SK-N-SH (cell line): ENCODE measurements at regions not wholly inside any gene's neighbourhood (a gene's known extent, or its start where the extent isn't known, plus 50 kb on each side); places are given as distances from the start of the nearest gene placed in this dataset.

ENCODE experiments used
- CTCF ChIA-PET: fragments of 300-600, 350-600 bp; formaldehyde crosslinking; extraction: SDS; loops from one replicate; lab custom pipeline; 2021; lab: Yijun Ruan, JAX
- POLR2A ChIA-PET: fragments of 350-600 bp; sonication (Branson Sonifier 250); formaldehyde crosslinking; extraction: SDS; loops from one replicate; lab custom pipeline; 2020; ENCODE audit warnings: antibody characterized with exemption, inconsistent platforms; lab: Yijun Ruan, JAX
- DNase-seq: peaks from one replicate; pipeline ENCODE4 v3.0.0; 2012
- H2AFZ ChIP-seq: fragments of 200-600 bp; sonication (generic); 2 replicates; pipeline ENCODE4 v1.8.1; 2016; ENCODE audit warnings: antibody characterized with exemption, mild to moderate bottlenecking, low read depth
- H3F3A ChIP-seq: fragments of 200-600 bp; sonication (generic); replicated peaks from 2 replicates; pipeline ENCODE3; 2016; ENCODE audit warnings: antibody characterized with exemption, mild to moderate bottlenecking; ENCODE audit not compliant: insufficient read depth
- H3K27ac ChIP-seq, 2 experiments: fragments of 200-500 bp in 1 of 2; fragments of 200-600 bp in 1 of 2; sonication (Bioruptor generic) in 1 of 2; sonication (generic), shearing (Covaris generic) in 1 of 2; 2 replicates each; pipeline versions ENCODE4 v1.5.1 to v1.6.1; 2014 to 2016; ENCODE audit warnings: low read depth in 2 of 2, inconsistent platforms in 1 of 2, low read length in 1 of 2, mild to moderate bottlenecking in 1 of 2, mixed read lengths in 1 of 2
- H3K27me3 ChIP-seq: fragments of 200-600 bp; sonication (generic), shearing (Covaris generic); 2 replicates; pipeline ENCODE4 v1.6.1; 2016; ENCODE audit warnings: mixed run types; ENCODE audit not compliant: insufficient read depth
- H3K36me3 ChIP-seq, 2 experiments: fragments of 200-500 bp in 1 of 2; fragments of 200-600 bp in 1 of 2; sonication (Bioruptor generic) in 1 of 2; sonication (generic) in 1 of 2; replicated peaks in 1 of 2; 2 replicates each; pipeline versions ENCODE3 to v1.5.1; 2014 to 2016; ENCODE audit warnings: low read length in 1 of 2, mild to moderate bottlenecking in 1 of 2; ENCODE audit not compliant: insufficient read depth in 2 of 2, control insufficient read depth in 1 of 2
- H3K4me1 ChIP-seq, 2 experiments: fragments of 200-500 bp in 1 of 2; fragments of 200-600 bp in 1 of 2; sonication (Bioruptor generic) in 1 of 2; sonication (generic), shearing (Covaris generic) in 1 of 2; 2 replicates each; pipeline versions ENCODE4 v1.5.1 to v1.6.1; 2014 to 2016; ENCODE audit warnings: low read depth in 1 of 2, low read length in 1 of 2, mixed run types in 1 of 2; ENCODE audit not compliant: insufficient read depth in 2 of 2, control insufficient read depth in 1 of 2
- H3K4me2 ChIP-seq: fragments of 200-600 bp; sonication (generic), shearing (Covaris generic); 2 replicates; pipeline ENCODE4 v1.6.1; 2017; ENCODE audit warnings: mixed run types
- H3K4me3 ChIP-seq, 2 experiments: fragments of 200-500 bp in 1 of 2; fragments of 200-600 bp in 1 of 2; sonication (Bioruptor generic) in 1 of 2; sonication (generic), shearing (Covaris generic) in 1 of 2; 2 replicates each; pipeline versions ENCODE4 v1.5.1 to v1.8.1; 2014 to 2016; ENCODE audit warnings: low read depth in 2 of 2, inconsistent platforms in 1 of 2, low read length in 1 of 2, mild to moderate bottlenecking in 1 of 2, mixed read lengths in 1 of 2, moderate library complexity in 1 of 2
- H3K79me2 ChIP-seq: fragments of 200-600 bp; sonication (generic); 2 replicates; pipeline ENCODE4 v1.8.1; 2017; ENCODE audit warnings: mild to moderate bottlenecking; ENCODE audit not compliant: insufficient read depth
- H3K9ac ChIP-seq: fragments of 200-600 bp; sonication (generic); 2 replicates; pipeline ENCODE4 v1.6.1; 2017; ENCODE audit warnings: mixed run types
- H3K9me2 ChIP-seq: fragments of 200-600 bp; sonication (generic); 2 replicates; pipeline ENCODE4 v1.6.1; 2017; ENCODE audit warnings: mixed run types
- H3K9me3 ChIP-seq: fragments of 200-600 bp; sonication (generic); 2 replicates; pipeline ENCODE4 v1.6.1; 2017; ENCODE audit warnings: mixed run types, mild to moderate bottlenecking, moderate library complexity
- H4K20me1 ChIP-seq: fragments of 200-600 bp; sonication (generic); 2 replicates; pipeline ENCODE4 v1.6.1; 2017; ENCODE audit warnings: mild to moderate bottlenecking, mixed run types; ENCODE audit not compliant: insufficient read depth
- CHD2 ChIP-seq: fragments of 150-350 bp; IDR thresholded peaks from 2 replicates; pipeline ENCODE4 v1.6.1; 2018; ENCODE audit warnings: low read length; ENCODE audit not compliant: partially characterized antibody
- CTCF ChIP-seq: fragments of 200-600 bp; sonication (generic); IDR thresholded peaks from 2 replicates; pipeline ENCODE4 v1.6.1; 2017; ENCODE audit warnings: antibody characterized with exemption, mild to moderate bottlenecking, moderate library complexity
- ELF1 ChIP-seq: IDR thresholded peaks from 2 replicates; pipeline ENCODE4 v1.4.0; 2012
- FOSL2 ChIP-seq: IDR thresholded peaks from 2 replicates; pipeline ENCODE4 v1.4.0; 2012; ENCODE audit warnings: low read depth, mild to moderate bottlenecking, moderate library complexity, borderline replicate concordance
- IRF3 ChIP-seq: fragments of 150-350 bp; IDR thresholded peaks from 2 replicates; pipeline ENCODE4 v1.6.1; 2016; ENCODE audit warnings: mild to moderate bottlenecking, low read depth, low read length
- JUND ChIP-seq: IDR thresholded peaks from 2 replicates; pipeline ENCODE4 v1.4.0; 2012
- NFIC ChIP-seq: IDR thresholded peaks from 2 replicates; pipeline ENCODE4 v1.4.0; 2012; ENCODE audit warnings: borderline replicate concordance
- NRF1 ChIP-seq: IDR thresholded peaks from 2 replicates; pipeline ENCODE4 v1.6.1; 2012; ENCODE audit warnings: low read depth, mild to moderate bottlenecking, low read length
- PBX3 ChIP-seq: IDR thresholded peaks from 2 replicates; pipeline ENCODE4; 2012
- POLR2AphosphoS5 ChIP-seq: IDR thresholded peaks from 2 replicates; pipeline ENCODE4 v1.6.1; 2012; ENCODE audit warnings: low read depth, low read length
- RAD21 ChIP-seq: IDR thresholded peaks from 2 replicates; pipeline ENCODE4 v1.6.1; 2012; ENCODE audit warnings: mild to moderate bottlenecking, low read length
- RCOR1 ChIP-seq: fragments of 150-350 bp; IDR thresholded peaks from 2 replicates; pipeline ENCODE4 v1.6.1; 2017; ENCODE audit warnings: antibody characterized with exemption, low read length
- RXRA ChIP-seq: IDR thresholded peaks from 2 replicates; pipeline ENCODE4 v1.4.0; 2012; ENCODE audit warnings: low read depth, mild to moderate bottlenecking, borderline replicate concordance
- TCF12 ChIP-seq: IDR thresholded peaks from 2 replicates; pipeline ENCODE4 v1.4.0; 2012
- USF1 ChIP-seq: IDR thresholded peaks from 2 replicates; pipeline ENCODE4 v1.4.0; 2012; ENCODE audit warnings: low read depth, borderline replicate concordance
- USF2 ChIP-seq: fragments of 150-350 bp; IDR thresholded peaks from 2 replicates; pipeline ENCODE4 v1.6.1; 2017; ENCODE audit warnings: antibody characterized with exemption, low read length, low read depth, borderline replicate concordance
- YY1 ChIP-seq: IDR thresholded peaks from 2 replicates; pipeline ENCODE4 v1.4.0; 2012; ENCODE audit warnings: low read depth, mild to moderate bottlenecking
- WGBS: methylation state at CpG from one replicate; pipeline ENCODE4 v1.1.6; 2017; ENCODE audit warnings: low lambda C conversion rate; 5-methylcytosine and 5-hydroxymethylcytosine counted together

- no peak overlapping the region for H3K4me2 ChIP-seq
- no peaks in the 10 kb centered on the region for H3K9me3 ChIP-seq
- H4K20me1 ChIP-seq, result no peaks in the 10 kb centered on the region
- H3K4me3 ChIP-seq, result no peak overlapping the region
- no peaks in the 10 kb centered on the region for H3K79me2 ChIP-seq
- no peak overlapping the region for H2AFZ ChIP-seq
- ChIA-PET CTCF (no interaction called here), POLR2A (no interaction called here)
- H3K9me2 ChIP-seq, result no peaks in the 10 kb centered on the region
- no peaks in the 10 kb centered on the region for H3K27me3 ChIP-seq
- H3K36me3 ChIP-seq, result no peaks in the 10 kb centered on the region
- DNase-seq, result no peak
- no peak overlapping the region for H3K9ac ChIP-seq
- TF ChIP-seq RXRA (no peak), FOSL2 (no peak), USF2 (no peak), USF1 (no peak), PBX3 (no peak), IRF3 (no peak), RAD21 (no peak), CTCF (no peak), NFIC (no peak), RCOR1 (no peak), JUND (no peak), YY1 (no peak), NRF1 (no peak), ELF1 (no peak), CHD2 (no peak), POLR2AphosphoS5 (no peak), TCF12 (no peak)
- 10% methylated on average over 15 of the region's 15 CpGs for WGBS
- H3K27ac ChIP-seq, result no peak overlapping the region
- H3F3A ChIP-seq, result no peaks in the 10 kb centered on the region
- no peaks in the 10 kb centered on the region for H3K4me1 ChIP-seq
Observed at GRCh38 chr16:34743115-34743514, 1283.7 kb downstream of the TP53TG3F start.
